Activated CD4-positive, alpha-beta T cell treated with anti-CD3 and anti-CD28 coated beads, Interleukin-2, Interleukin-6, amounts not matched to agents 100 ng/mL and 50 ng/mL, durations not matched to agents 16 hours and 8 hours (primary cell): ENCODE measurements at regions not wholly inside any gene's neighbourhood (a gene's known extent, or its start where the extent isn't known, plus 50 kb on each side); places are given as distances from the start of the nearest gene placed in this dataset.
"Not testable (repeated sequence)": the region's sequence is repeated elsewhere in the genome, so short reads cannot be mapped to it uniquely, and the experiment has no call there.

Source experiments
- DNase-seq: peaks from one replicate; pipeline ENCODE4 v3.0.0-alpha.2; 2020

GRCh38 chr19:29873801-29874575 is 62.2 kb downstream of the CCNE1 start:
- DNase-seq = no peak

GRCh38 chr19:29875931-29876330 is 64.1 kb downstream of the CCNE1 start:
- no peak for DNase-seq

- DNase-seq = no peak
Observed at GRCh38 chr19:29876414-29876813, 64.6 kb downstream of the CCNE1 start.

GRCh38 chr19:29876908-29877307 is 65.1 kb downstream of the CCNE1 start:
- not testable (repeated sequence) for DNase-seq

- DNase-seq = no peak
Observed at GRCh38 chr19:29878973-29879654, 62.9 kb upstream of the URI1 start.

GRCh38 chr19:29879655-29879974 is 62.4 kb upstream of the URI1 start:
- no peak for DNase-seq

GRCh38 chr19:29880498-29881081 is 61.4 kb upstream of the URI1 start:
- no peak for DNase-seq

GRCh38 chr19:29881386-29881785 is 60.7 kb upstream of the URI1 start:
- DNase-seq = no peak

GRCh38 chr19:29882719-29883105 is 59.3 kb upstream of the URI1 start:
- DNase-seq = no peak

- DNase-seq = no peak
Observed at GRCh38 chr19:29884044-29884443, 58.0 kb upstream of the URI1 start.

- no peak for DNase-seq
Observed at GRCh38 chr19:29884466-29884865, 57.6 kb upstream of the URI1 start.

- DNase-seq = not testable (repeated sequence)
Observed at GRCh38 chr19:29886106-29886505, 55.9 kb upstream of the URI1 start.

GRCh38 chr19:29886586-29886985 is 55.5 kb upstream of the URI1 start:
- no peak for DNase-seq

GRCh38 chr19:29887442-29887855 is 54.6 kb upstream of the URI1 start:
- peak; percentile 11 for DNase-seq

GRCh38 chr19:29888047-29888446 is 54.0 kb upstream of the URI1 start:
- DNase-seq = not testable (repeated sequence)

- no peak for DNase-seq
Observed at GRCh38 chr19:29889702-29890101, 52.3 kb upstream of the URI1 start.

GRCh38 chr19:29890392-29890791 is 51.6 kb upstream of the URI1 start:
- DNase-seq = no peak
